B cell (primary cell): ENCODE measurements at regions not wholly inside any gene's neighbourhood (a gene's known extent, or its start where the extent isn't known, plus 50 kb on each side); places are given as distances from the start of the nearest gene placed in this dataset.

ENCODE experiments used
- EZH2 ChIP-seq: IDR thresholded peaks from 2 replicates; pipeline ENCODE4 v1.6.1; 2012; ENCODE audit warnings: borderline replicate concordance, low read depth, mild to moderate bottlenecking, moderate library complexity, low read length; ENCODE audit not compliant: insufficient read depth, poor library complexity, severe bottlenecking
- TF ChIP-seq, protein P1 (sequence below): fragments of 200-600 bp; IDR thresholded peaks from one replicate; pipeline ENCODE4 v1.8.0; 2022; ENCODE audit warnings: antibody characterized with exemption, mild to moderate bottlenecking

DNA sequence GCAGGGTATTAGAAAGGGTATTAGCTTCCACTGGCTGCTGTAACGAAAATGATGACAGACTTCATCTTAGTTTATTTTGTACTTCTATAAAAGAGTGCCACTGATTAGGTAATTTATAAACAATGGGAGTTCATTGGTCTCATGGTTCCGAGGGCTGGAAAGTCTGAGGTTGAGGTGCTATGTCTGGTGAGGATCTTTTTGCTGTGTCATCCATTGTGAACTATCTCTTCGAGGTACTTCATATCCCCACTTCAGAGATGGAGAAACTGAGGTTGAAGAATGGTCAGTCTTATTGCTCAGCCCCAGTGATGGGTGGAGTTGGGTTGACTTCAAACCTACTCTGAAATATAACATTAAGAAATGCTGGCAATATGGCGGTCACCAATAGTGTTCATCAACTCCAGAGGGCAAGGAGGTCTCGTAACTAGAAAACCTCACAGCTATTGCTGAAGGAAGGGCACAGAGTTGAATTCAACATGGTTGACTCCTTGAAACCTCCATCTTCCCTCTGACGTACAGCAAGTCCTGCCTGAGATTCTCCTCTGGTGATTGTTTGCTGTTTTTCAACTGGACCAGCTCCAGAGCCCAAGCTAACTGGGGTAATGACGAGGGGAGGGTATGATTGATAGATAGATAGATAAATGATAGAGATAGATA is 53.6 kb upstream of the SHOX start:
- TF ChIP-seq, protein P1, sequence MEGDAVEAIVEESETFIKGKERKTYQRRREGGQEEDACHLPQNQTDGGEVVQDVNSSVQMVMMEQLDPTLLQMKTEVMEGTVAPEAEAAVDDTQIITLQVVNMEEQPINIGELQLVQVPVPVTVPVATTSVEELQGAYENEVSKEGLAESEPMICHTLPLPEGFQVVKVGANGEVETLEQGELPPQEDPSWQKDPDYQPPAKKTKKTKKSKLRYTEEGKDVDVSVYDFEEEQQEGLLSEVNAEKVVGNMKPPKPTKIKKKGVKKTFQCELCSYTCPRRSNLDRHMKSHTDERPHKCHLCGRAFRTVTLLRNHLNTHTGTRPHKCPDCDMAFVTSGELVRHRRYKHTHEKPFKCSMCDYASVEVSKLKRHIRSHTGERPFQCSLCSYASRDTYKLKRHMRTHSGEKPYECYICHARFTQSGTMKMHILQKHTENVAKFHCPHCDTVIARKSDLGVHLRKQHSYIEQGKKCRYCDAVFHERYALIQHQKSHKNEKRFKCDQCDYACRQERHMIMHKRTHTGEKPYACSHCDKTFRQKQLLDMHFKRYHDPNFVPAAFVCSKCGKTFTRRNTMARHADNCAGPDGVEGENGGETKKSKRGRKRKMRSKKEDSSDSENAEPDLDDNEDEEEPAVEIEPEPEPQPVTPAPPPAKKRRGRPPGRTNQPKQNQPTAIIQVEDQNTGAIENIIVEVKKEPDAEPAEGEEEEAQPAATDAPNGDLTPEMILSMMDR = no peak
- no peak for TF ChIP-seq EZH2
